Upper lobe of left lung (tissue), 6 donors: ENCODE measurements at regions not wholly inside any gene's neighbourhood (a gene's known extent, or its start where the extent isn't known, plus 50 kb on each side); places are given as distances from the start of the nearest gene placed in this dataset.

Experiments
- ATAC-seq, 2 donors: fragments of 200-7000 bp; cut with Tn5 transposase; one replicate each; pipeline ENCODE4 v1.9.1; 2022; ENCODE audit warnings: mild to moderate bottlenecking in 2 of 2, moderate library complexity in 2 of 2; ENCODE audit not compliant: low FRiP score in 2 of 2
- DNase-seq, 2 donors: peaks; one replicate each; pipeline ENCODE4 v3.0.0-alpha.2; 2019 to 2020
- H3K27ac ChIP-seq, 4 donors: fragments of 200-600 bp; sonication (generic); one replicate each; pipeline ENCODE4 v1.5.1; 2016 to 2019
- H3K27me3 ChIP-seq, 4 donors: fragments of 200-600 bp; sonication (generic); one replicate each; pipeline ENCODE4 v1.5.1; 2017 to 2019
- H3K36me3 ChIP-seq, 4 donors: fragments of 200-600 bp; sonication (generic); one replicate each; pipeline ENCODE4 v1.5.1; 2016 to 2019
- H3K4me1 ChIP-seq, 4 donors: fragments of 200-600 bp; sonication (generic); one replicate each; pipeline ENCODE4 v1.5.1; 2018 to 2019
- H3K4me3 ChIP-seq, 4 donors: fragments of 200-600 bp; sonication (generic); one replicate each; pipeline ENCODE4 v1.5.1; 2017 to 2019; ENCODE audit warnings: mild to moderate bottlenecking in 2 of 4, moderate library complexity in 1 of 4
- H3K9me3 ChIP-seq, 4 donors: fragments of 200-600 bp; sonication (generic); one replicate each; pipeline ENCODE4 v1.5.1; 2018 to 2019
- EP300 ChIP-seq, 4 donors: sonication (generic); formaldehyde crosslinking; IDR thresholded peaks; one replicate each; pipeline ENCODE4 v1.5.1; 2017; ENCODE audit warnings: antibody characterized with exemption in 4 of 4, control low read depth in 2 of 4
- POLR2A ChIP-seq, 4 donors: fragments of 450-650 bp; IDR thresholded peaks; one replicate each; pipeline ENCODE4 v1.5.1; 2016 to 2017; ENCODE audit warnings: antibody characterized with exemption in 4 of 4, mild to moderate bottlenecking in 2 of 4
- POLR2AphosphoS5 ChIP-seq, 2 donors: sonication (generic); formaldehyde crosslinking; IDR thresholded peaks; one replicate each; pipeline ENCODE4 v1.5.1; 2017; ENCODE audit warnings: antibody characterized with exemption in 2 of 2
- WGBS, 2 donors: methylation state at CpG; one replicate each; pipeline ENCODE4 v1.1.5; 2017 to 2018; 5-methylcytosine and 5-hydroxymethylcytosine counted together
- TF ChIP-seq, protein P1 (sequence below), 6 experiments: fragments of 450-650 bp in 4 of 6; fragments of 200-600 bp in 2 of 6; sonication (generic) in 2 of 6; IDR thresholded peaks; one replicate each; pipeline ENCODE4 v1.5.1; 2016 to 2019; ENCODE audit warnings: antibody characterized with exemption in 6 of 6
- donor health status: DM: no; HTN: no; CAD: no; lungs with moderate emphysema.
- donor health status: DM: no; HTN: yes; CAD: no; lungs with severe emphysema.

DNA sequence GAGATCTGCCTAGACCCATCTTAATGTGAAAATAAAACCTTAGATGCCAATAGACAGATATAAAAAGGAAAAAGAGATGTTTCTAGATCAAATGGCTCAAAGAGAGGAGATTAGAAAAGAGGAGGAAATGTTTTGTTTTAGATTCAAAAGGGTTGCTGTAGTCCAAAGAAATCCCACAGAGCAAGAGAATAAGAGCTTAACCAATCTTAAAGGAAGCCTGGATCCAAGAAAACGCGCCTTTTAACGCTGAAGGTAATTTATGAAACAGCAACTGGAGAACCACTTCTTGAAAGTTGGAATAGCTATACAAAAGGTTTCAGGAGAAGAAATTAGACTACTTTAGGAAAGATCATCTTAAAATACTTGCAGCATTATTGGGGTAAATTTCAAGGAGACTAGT is 298.8 kb downstream of the BRINP2 start:
- no peak overlapping the region for H3K4me3 ChIP-seq
- no peaks in the 10 kb centered on the region for H3K9me3 ChIP-seq
- ATAC-seq (no peak), DNase-seq (no peak)
- H3K27me3 ChIP-seq: no peaks in the 10 kb centered on the region
- TF ChIP-seq POLR2AphosphoS5 (IDR thresholded peaks at IDR 0.05): no peak
- TF ChIP-seq POLR2A (IDR thresholded peaks at IDR 0.05): no peak
- TF ChIP-seq, protein P1, sequence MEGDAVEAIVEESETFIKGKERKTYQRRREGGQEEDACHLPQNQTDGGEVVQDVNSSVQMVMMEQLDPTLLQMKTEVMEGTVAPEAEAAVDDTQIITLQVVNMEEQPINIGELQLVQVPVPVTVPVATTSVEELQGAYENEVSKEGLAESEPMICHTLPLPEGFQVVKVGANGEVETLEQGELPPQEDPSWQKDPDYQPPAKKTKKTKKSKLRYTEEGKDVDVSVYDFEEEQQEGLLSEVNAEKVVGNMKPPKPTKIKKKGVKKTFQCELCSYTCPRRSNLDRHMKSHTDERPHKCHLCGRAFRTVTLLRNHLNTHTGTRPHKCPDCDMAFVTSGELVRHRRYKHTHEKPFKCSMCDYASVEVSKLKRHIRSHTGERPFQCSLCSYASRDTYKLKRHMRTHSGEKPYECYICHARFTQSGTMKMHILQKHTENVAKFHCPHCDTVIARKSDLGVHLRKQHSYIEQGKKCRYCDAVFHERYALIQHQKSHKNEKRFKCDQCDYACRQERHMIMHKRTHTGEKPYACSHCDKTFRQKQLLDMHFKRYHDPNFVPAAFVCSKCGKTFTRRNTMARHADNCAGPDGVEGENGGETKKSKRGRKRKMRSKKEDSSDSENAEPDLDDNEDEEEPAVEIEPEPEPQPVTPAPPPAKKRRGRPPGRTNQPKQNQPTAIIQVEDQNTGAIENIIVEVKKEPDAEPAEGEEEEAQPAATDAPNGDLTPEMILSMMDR (IDR thresholded peaks at IDR 0.05): no peak
- TF ChIP-seq EP300 (IDR thresholded peaks at IDR 0.05): no peak
- WGBS, 2 donors: 87 to 94% methylated on average over 3 of the region's 3 CpGs
- H3K27ac ChIP-seq: no peak overlapping the region
- H3K4me1 ChIP-seq: no peaks in the 10 kb centered on the region
- H3K36me3 ChIP-seq: no peaks in the 10 kb centered on the region

DNA sequence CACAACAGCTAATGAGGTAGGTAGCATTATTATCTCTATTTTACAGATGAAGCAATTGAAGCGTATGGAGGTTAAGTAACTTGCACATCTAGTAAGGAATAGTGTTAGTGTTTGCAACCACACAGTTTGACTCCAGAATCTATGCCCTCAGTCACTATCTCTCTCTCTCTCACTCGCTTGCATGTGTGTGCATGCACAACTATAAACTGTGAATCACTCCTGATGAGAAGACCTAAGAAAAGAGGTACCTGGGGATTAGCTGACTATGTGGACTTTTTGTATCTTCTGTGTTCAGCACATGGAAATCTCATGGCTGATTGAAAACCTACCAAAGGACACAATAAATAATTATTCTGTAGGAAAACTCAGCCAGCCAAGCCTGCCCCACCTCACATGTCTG is 295.5 kb downstream of the BRINP2 start:
- Histone ChIP-seq H3K27me3 (no peaks in the 10 kb centered on the region), H3K9me3 (no peaks in the 10 kb centered on the region), H3K27ac (no peak overlapping the region), H3K4me1 (no peaks in the 10 kb centered on the region), H3K4me3 (no peak overlapping the region), H3K36me3 (no peaks in the 10 kb centered on the region)
- DNase-seq (no peak), ATAC-seq (no peak)
- 82 to 86% methylated on average over 2 of the region's 2 CpGs for WGBS, 2 donors
- TF ChIP-seq EP300 (IDR thresholded peaks at IDR 0.05): no peak
- TF ChIP-seq POLR2AphosphoS5 (IDR thresholded peaks at IDR 0.05): no peak
- TF ChIP-seq, protein P1 (IDR thresholded peaks at IDR 0.05): no peak
- no peak for TF ChIP-seq POLR2A (IDR thresholded peaks at IDR 0.05)

DNA sequence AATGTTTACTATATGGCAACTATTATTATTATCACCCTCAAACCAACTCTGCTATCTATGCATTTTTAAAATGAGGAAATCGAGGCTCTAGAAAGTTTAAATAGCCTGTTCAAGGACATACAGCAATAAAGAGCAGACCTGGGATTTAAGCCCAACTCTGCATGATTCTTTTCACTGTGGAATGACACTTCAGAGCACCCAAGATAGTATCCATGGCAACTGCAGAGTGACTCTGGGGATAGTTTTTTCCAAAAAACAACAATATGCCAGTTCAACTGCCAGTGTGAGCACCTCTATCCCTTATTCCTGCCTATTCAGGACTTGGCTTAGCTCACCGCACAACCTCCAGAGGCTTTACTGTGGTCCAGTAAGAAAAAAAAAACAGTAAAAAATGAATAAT is 293.9 kb downstream of the BRINP2 start:
- TF ChIP-seq EP300 (IDR thresholded peaks at IDR 0.05): no peak
- TF ChIP-seq, protein P1 (IDR thresholded peaks at IDR 0.05): no peak
- TF ChIP-seq POLR2A (IDR thresholded peaks at IDR 0.05): no peak
- no peak for TF ChIP-seq POLR2AphosphoS5 (IDR thresholded peaks at IDR 0.05)
- no peaks in the 10 kb centered on the region for H3K4me1 ChIP-seq
- no peak overlapping the region for H3K27ac ChIP-seq
- DNase-seq (no peak), ATAC-seq (no peak)
- no peaks in the 10 kb centered on the region for H3K36me3 ChIP-seq
- no peaks in the 10 kb centered on the region for H3K27me3 ChIP-seq
- H3K9me3 ChIP-seq: no peaks in the 10 kb centered on the region
- no peak overlapping the region for H3K4me3 ChIP-seq
- WGBS, 2 donors: 51 to 53% methylated on average over 2 of the region's 2 CpGs

DNA sequence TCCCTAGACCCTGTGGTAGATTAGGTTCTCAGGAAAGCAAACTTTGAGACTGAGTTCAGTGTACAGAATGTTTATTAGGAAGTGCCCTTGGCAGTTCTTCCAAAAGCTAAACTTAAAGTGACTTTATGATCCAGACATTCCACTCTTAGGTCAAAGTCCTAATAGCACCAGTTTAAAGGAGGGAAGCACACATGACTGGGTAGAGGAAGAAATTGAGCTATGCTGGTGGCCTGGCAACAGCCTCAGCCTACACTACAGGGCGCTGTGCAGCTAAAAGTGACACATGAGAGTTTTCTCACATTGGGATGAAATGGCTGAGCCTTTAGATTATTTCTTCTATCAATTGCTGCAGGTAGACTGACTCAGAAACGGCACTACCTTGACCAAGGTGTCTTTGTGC is 280.4 kb downstream of the BRINP2 start:
- H3K36me3 ChIP-seq: no peaks in the 10 kb centered on the region
- DNase-seq (no peak), ATAC-seq (no peak)
- TF ChIP-seq POLR2A (IDR thresholded peaks at IDR 0.05) (no peak), EP300 (IDR thresholded peaks at IDR 0.05) (no peak), POLR2AphosphoS5 (IDR thresholded peaks at IDR 0.05) (no peak)
- no peak overlapping the region for H3K27ac ChIP-seq
- H3K4me3 ChIP-seq: no peak overlapping the region
- 85 to 96% methylated on average over 2 of the region's 2 CpGs for WGBS, 2 donors
- H3K9me3 ChIP-seq: no peaks in the 10 kb centered on the region
- H3K4me1 ChIP-seq: no peaks in the 10 kb centered on the region
- no peaks in the 10 kb centered on the region for H3K27me3 ChIP-seq

DNA sequence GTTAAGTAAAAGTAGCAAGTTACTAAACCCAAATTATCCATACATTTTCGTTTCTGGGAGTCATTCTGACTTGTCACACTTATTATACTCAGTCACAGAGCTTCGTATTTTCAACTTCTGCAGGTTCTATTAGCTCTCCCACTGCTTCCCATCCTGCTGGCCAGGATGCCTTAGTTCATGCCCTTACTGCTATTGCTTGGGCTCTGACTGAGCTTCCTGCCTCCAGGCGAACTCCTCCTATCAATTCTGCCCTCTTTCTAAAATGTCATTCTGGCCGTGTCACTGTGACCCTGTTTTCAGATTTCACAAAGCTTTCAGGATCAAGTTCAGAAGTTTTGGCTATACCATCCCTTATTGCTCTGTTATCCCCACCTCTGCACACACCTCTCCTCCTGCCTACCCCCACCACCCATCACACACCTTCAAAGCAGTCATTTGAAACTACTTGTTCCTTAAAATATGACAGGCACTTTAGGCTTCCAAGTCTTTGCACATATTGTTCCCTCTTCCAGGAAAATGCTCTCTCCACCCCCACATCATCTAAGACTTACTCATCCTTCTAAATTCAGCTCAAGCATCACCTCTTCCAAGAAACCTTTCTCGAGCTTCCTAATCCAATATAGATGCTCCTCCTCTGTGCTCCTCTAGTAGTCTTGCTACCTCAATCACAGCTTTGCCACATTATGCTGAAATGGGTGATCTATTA is 278.0 kb downstream of the BRINP2 start:
- H3K4me1 ChIP-seq: no peaks in the 10 kb centered on the region
- 55 to 65% methylated on average over 5 of the region's 5 CpGs for whole genome bisulfite sequencing, 2 donors
- DNase-seq (no peak), ATAC-seq (no peak)
- H3K27ac ChIP-seq: no peak overlapping the region
- TF ChIP-seq POLR2AphosphoS5 (IDR thresholded peaks at IDR 0.05) (no peak), EP300 (IDR thresholded peaks at IDR 0.05) (no peak), POLR2A (IDR thresholded peaks at IDR 0.05) (no peak)
- TF ChIP-seq, protein P1 (IDR thresholded peaks at IDR 0.05): no peak
- H3K27me3 ChIP-seq: no peaks in the 10 kb centered on the region
- H3K4me3 ChIP-seq: no peak overlapping the region
- H3K9me3 ChIP-seq: no peaks in the 10 kb centered on the region
- H3K36me3 ChIP-seq: no peaks in the 10 kb centered on the region
